PC-9 (cell line): ENCODE measurements at regions not wholly inside any gene's neighbourhood (a gene's known extent, or its start where the extent isn't known, plus 50 kb on each side); places are given as distances from the start of the nearest gene placed in this dataset.

ENCODE experiments used
- CTCF ChIP-seq: fragments of 200-600 bp; sonication (generic); conservative IDR thresholded peaks from 2 replicates; pipeline ENCODE4 v1.6.1; 2017; ENCODE audit warnings: mixed run types, antibody characterized with exemption, mild to moderate bottlenecking, moderate library complexity
- EZH2 ChIP-seq: fragments of 200-600 bp; sonication (generic); IDR thresholded peaks from 2 replicates; pipeline ENCODE4 v1.8.0; 2017; ENCODE audit warnings: antibody characterized with exemption, low read depth

GRCh38 chr3:106302451-106303221 lies 433.8 kb upstream of the CBLB start:
- no peak for TF ChIP-seq EZH2
- TF ChIP-seq CTCF, result no peak
